Vagina (tissue), 2 donors: ENCODE measurements at regions not wholly inside any gene's neighbourhood (a gene's known extent, or its start where the extent isn't known, plus 50 kb on each side); places are given as distances from the start of the nearest gene placed in this dataset.

Experiments used
- CTCF ChIP-seq, 3 experiments: fragments of 450-650 bp in 2 of 3; fragments of 200-600 bp in 1 of 3; sonication (generic) in 1 of 3; IDR thresholded peaks; one replicate each; pipeline ENCODE4 v1.5.1; 2017 to 2019; ENCODE audit warnings: antibody characterized with exemption in 3 of 3, mild to moderate bottlenecking in 2 of 3, moderate library complexity in 2 of 3
- POLR2AphosphoS5 ChIP-seq, 2 donors: sonication (generic); formaldehyde crosslinking; IDR thresholded peaks; one replicate each; pipeline ENCODE4 v1.9.0; 2017; ENCODE audit warnings: antibody characterized with exemption in 2 of 2, mild to moderate bottlenecking in 2 of 2, low read depth in 1 of 2; ENCODE audit not compliant: insufficient read depth in 1 of 2

- TF ChIP-seq POLR2AphosphoS5 (IDR thresholded peaks at IDR 0.05; ENCODE audit: insufficient read depth in 1 of 2, low read depth in 1 of 2) (no peak), CTCF (IDR thresholded peaks at IDR 0.05) (no peak)
Observed at GRCh38 chr3:152195206-152195605, 73.5 kb upstream of the MBNL1 start.
